Astrocyte of the hippocampus (primary cell): ENCODE measurements at regions not wholly inside any gene's neighbourhood (a gene's known extent, or its start where the extent isn't known, plus 50 kb on each side); places are given as distances from the start of the nearest gene placed in this dataset.
"Not testable (repeated sequence)": the region's sequence is repeated elsewhere in the genome, so short reads cannot be mapped to it uniquely, and the experiment has no call there.

ENCODE experiments used
- DNase-seq: peaks from one replicate; pipeline ENCODE4 v3.0.0; 2011; ENCODE audit warnings: low read depth, low spot score

DNA sequence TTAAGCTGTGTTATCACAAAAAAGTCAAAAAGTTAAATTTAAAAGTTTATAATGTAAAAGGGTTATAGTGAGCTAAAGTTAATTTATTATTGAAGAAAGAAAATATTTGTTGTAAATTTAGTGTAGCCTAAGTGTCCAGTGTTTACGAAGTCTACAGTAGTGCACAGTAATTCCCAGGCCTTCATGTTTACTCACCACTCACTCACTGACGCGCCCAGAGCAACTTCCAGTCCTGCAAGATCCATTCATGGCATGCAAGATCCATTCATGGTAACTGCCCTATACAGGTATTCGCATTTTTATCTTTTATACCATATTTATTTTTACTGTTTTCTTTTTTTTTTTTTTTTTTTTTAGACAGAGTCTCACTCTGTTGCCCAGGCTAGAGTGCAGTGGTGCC lies 69.5 kb downstream of the TPRA1 start:
- no peak for DNase-seq

GRCh38 chr3:127518456-127519081 lies 72.0 kb downstream of the TPRA1 start:
- DNase-seq, result no peak

DNA sequence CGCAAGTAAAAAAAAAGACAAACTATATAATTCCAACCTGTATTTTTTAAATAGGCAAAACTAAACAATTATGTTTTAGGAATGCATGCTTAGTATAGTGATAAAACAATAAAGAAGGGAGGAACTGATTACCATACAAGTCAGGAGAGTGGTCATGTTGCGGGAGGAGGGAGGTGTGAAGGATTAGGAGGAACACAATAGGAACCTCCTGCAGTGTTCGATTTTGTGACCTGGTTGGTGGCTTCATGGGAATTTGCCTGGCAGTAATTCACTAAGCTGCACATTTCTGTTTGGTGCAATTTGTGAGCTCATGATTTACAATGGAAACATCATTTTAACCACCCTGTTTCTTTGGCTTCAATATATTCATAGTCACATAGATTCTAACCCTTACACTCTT lies 78.3 kb downstream of the TPRA1 start:
- no peak for DNase-seq

GRCh38 chr3:127501177-127501576 lies 89.4 kb downstream of the TPRA1 start:
- no peak for DNase-seq

DNA sequence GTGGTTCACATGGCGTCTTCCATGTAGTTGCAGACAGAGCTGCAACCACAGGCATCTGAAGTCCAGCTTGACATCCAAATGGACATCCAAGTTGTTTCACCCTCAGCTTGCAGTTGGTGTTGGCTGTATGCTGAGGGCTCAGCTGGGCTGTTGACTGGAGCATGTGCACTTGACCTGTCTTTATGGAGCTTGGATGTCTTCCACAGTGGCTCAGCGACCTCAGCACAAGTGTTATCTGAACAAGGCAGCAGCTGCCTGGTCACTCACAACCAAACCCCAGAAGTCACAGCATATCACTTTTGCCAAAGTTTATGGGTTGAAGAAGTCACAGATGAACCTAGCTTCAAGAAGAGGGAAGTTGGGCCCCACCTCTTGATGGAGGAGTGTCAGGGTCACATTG lies 92.9 kb downstream of the TPRA1 start:
- no peak for DNase-seq

DNA sequence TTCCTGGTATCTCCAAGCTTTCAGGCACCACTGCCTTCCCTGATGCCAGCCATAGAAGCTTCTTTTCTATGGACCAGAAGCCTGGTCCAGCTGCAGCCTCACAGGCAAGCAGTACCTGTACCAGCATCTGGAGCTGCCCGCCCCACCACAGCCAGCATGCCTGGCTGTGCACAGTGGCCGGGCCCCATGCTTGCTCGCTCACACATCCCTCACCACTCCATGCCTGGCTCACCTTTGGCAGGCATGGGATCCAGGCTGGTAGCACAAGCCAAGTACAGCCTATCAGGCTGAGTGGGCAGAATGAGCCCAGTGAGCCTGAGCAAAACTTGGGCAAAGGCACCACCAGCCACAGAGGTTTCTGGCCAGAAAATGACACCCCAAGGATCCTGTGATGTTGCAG lies 93.4 kb downstream of the TPRA1 start:
- no peak for DNase-seq

GRCh38 chr3:127495821-127496655 lies 94.5 kb downstream of the TPRA1 start:
- no peak for DNase-seq

GRCh38 chr3:127493924-127494646 lies 96.4 kb downstream of the TPRA1 start:
- DNase-seq, result no peak

DNA sequence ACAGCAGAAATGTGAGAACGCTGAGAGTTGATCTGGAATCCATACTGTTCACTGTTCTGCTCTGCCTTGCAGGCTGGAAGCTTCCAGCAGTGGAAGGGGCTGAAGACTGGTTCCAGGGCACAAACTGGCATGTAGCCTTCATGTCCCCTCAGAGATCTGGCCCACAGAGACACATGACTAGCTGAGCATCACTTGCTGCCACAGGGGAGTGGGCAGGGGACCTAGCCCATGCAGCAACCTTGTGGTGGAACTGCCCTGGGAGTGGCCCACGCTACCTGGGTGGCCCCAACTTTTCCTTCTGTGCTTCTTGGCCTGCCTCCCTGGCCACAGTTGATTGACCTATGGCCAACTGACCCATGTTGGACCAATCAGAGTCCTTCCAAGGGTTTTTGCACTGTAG lies 98.1 kb downstream of the TPRA1 start:
- DNase-seq, result no peak

DNA sequence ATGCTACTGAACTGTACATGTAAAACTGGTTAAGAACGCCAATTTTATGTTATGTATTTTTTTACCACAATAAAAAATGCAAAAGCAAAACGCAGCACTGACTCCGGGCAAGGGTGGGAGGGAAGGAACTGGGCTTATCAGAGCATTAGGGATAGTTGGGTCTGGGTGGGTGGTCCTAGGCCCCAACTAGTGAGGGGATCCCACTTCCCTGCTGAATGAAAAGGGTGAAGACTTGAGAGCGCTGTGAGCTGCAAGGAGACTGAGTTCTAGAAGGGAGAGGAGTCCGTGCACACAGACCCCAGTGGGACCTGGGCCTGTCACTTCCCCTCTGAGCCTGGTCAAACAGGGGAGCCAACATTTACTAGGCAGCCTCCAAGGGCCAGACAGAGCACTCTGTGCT lies 98.6 kb downstream of the TPRA1 start:
- DNase-seq, result no peak

DNA sequence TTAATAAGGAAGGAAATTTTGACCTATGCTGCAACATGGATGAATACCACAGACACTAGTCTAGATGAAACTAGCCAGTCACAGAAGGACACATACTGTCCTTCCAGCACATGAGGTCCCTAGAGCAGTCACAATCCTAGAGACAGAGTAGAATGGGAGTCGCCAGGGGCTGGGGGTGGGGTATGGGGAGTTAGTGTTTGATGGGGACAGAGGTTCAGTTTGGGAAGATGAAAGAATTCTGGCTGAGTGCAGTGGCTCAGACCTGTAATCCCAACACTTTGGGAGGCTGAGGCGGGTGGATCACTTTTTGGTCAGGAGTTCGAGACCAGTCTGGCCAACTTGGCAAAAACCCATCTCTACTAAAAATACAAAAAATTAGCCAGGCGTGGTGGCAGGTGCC lies 99.2 kb downstream of the TPRA1 start:
- no peak for DNase-seq

DNA sequence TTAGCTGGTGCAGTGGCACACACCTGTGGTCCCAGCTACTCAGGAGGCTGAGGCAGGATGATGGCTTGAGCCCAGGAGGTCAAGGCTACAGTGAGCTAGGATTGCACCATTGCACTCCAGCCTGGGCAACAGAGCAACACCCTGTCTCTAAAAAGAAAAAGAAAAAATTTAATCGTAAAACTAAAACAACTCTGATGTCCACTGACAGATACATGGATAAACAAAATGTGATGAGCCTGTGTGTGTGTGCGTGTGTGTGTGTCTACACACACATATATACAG lies 99.6 kb downstream of the TPRA1 start:
- not testable (repeated sequence) for DNase-seq

DNA sequence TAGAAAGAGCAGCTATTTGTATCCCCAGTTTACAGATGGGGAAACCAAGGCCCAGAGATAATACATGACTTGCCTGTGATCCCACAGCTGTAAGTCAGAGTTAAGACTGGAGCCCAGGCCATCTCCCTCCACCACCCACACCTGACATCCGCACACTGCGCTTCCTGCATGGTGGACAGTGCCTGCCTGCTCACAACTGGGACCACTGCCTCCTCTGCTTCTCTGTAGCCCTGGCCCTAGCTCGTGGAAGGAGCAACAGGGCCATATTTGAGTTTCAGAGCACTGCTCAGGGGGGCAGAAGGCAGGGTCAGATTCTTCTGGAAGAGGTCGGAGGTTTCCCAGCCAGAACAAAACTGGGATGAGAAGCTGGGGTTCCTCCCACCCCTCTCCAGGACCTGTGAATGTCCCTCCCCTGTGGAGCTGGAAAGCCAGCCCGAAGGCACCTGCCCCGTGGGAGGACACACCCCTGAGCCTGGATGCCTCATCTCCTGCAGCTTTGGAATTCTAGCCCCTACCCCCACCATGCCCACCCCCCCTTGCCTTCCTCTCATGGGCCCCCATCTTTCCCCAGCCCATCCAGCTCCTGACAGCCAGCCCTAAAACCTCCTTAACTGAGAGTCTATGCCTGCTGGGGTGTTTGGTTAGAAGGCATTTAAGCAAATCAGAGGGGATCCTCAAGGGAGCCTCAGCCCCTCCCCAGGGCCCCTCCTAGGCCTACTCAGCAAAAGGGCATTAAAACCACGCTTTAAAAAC lies 100.1 kb downstream of the TPRA1 start:
- no peak for DNase-seq

DNA sequence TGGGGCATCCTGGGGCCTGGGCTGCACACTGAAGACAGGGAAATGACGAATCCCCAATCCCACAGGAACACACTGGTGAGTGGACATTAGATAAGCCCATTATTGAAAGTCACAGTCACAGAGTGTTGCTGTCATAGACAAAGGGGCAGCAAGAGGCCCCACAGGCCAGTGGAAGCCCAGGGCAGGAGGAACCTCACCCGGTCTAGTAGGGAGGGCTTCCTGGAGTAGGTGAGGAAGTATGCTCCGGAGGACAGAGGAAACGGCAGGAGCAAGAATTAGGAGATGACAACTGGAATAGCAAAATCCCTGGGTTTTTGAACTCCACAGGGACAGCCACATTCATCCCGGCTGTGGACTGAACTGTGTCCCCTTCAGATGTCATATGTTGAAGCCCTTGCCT lies 101.2 kb downstream of the TPRA1 start:
- no peak for DNase-seq

- DNase-seq, result no peak
Measured at GRCh38 chr3:127488740-127489139, 101.8 kb downstream of the TPRA1 start.

GRCh38 chr3:127488141-127488672 lies 102.3 kb downstream of the TPRA1 start:
- DNase-seq, result no peak

- no peak for DNase-seq
Measured at GRCh38 chr3:127487196-127487595, 103.3 kb downstream of the TPRA1 start.

DNA sequence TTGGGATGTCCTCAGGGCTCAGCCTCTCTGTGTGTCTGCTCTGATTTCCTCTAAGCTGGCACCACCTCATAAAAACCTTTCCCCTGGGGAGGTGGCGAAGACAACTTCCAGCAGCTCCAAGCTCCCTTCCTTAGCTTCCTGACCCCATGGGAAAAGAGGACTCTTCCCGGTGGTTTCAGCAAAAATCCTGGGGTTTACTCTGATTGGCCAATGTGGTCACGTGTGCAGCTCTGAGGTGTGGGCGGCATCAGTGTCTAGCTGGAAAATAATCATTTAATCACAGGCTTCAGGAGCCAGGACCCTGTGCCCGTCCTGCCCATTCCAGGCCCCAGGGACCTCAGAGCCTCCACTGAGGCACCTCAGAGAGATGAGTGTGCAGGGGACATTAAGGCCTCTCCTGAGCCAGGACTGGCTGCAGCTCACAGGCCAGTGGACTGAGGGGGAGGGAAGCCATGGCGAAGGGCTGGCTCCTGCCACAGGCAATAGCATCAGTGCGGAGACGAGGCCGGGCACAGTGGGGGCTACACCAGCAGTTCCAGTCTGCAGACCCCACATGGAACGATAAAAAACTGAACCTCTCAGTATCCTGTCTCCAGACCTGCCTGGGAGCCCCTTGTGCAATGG lies 104.1 kb downstream of the TPRA1 start:
- no peak for DNase-seq

DNA sequence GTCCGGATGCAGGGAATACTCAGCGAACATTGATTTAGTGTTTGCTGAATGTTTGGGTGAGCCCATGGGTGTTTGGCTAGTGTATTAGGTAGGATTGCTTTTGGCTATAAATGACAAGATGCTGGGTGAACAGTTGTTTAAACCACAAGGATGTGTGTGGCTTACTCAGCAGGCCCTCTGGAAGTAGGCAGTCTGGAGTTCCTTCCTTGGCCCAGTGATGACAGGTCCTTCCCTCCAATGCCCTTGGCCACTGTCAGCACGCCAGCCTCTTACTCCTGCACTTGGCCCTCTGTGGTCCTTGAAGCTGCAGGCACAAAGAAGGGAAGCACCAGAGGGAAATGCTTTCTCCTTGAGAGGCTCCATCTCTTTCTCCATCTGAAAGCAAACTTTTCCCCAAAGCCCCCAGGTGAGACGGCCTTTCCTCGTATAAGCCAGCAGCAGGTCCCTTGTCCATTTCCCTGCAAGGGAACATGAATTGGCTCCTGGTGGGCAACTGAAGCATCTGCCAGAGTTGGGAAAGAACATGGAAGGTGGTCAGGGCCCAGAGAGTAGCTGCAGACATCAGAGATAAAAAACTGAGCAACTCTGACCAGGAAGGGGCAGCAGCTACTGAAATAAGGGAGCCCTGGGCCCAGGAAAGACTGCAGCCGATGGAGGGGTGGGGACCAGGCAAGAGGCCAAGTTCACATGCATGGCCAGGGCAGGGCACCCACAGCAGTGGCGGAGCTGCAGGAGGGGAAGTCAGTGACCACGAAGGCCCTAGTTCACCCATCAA lies 105.0 kb downstream of the TPRA1 start:
- DNase-seq, result no peak

DNA sequence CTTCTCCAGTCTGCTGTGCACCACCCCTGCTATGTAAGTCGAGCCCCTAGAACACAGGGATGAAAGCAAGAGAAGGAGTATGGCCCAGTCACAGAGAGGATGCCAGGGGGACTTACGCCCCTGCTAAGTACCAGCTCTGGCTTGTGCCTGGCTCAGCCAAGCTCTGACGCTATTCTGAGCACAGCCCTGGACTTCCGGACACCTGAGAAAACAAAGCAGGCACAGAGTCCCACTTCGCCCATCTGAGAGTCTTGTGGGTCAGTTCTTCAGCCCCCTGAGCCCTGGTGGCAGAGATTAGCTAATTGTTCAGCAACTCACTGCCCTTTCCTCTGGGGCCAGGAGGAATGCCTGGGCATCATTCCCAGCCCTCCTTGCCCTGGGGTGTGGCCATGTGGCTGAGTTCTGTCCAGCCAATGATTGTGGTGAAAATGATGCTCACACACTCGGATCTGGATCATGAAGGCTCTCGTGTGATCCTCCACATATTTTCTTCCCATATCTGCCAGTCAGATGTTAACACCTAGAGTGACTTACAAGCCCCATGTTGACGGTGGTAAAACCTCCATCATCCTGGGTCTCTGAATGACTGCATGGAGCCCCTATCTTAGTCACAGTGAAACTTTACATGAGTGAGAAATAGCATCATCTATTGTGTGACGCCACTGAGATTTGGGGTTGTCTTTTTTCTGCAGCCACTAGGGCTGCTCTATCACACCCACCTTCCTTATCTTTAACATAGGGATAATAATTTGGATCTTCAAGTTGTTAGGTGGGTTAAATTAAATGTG lies 105.7 kb downstream of the TPRA1 start:
- peak; percentile 72 for DNase-seq
